GM21529 (cell line): ENCODE measurements at regions not wholly inside any gene's neighbourhood (a gene's known extent, or its start where the extent isn't known, plus 50 kb on each side); places are given as distances from the start of the nearest gene placed in this dataset.

ENCODE experiments used
- ATAC-seq: cut with Tn5 transposase; IDR thresholded peaks from one replicate; pipeline ENCODE4 v1.9.1; 2021; ENCODE audit not compliant: unreplicated experiment

GRCh38 chr1:216924732-216925131 is 201.5 kb upstream of the ESRRG start:
- no peak for ATAC-seq

DNA sequence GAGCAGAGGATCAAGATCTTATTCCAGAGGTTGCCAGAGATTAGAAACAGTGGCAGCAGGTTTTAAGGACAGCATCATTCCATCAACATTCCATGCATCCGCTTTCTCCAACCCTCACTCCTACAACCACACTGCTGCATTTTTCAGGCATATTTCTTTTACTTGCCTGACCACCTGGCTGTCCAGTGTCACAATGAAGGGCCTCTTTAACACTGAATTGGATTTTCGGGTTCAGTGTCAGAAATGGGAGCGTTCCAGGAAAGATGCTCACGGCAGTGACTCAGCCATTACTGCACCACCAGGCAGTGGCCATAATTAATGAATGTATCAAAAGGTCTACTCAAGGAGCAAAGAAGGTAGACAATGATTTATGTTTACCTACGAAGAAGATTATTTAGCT is 200.4 kb upstream of the ESRRG start:
- ATAC-seq: no peak

DNA sequence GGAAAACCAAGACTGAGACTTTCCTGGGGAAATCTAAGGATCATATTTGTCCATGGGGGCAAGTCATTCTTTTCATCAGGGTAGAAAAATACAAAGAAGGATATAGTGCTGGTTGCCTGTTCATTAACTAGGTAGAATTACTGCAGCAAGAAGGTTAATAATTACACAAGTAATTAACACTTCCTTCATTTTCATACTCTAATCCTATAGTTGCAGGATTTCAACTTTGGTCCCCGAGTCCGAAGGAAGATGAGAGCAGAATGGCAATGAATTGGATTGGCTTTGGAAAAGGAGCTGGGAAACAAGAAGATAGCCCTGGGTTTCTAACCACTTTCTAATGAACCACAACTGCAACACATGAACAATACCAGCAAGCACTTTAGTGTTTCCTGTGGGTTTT is 199.2 kb upstream of the ESRRG start:
- ATAC-seq: no peak

DNA sequence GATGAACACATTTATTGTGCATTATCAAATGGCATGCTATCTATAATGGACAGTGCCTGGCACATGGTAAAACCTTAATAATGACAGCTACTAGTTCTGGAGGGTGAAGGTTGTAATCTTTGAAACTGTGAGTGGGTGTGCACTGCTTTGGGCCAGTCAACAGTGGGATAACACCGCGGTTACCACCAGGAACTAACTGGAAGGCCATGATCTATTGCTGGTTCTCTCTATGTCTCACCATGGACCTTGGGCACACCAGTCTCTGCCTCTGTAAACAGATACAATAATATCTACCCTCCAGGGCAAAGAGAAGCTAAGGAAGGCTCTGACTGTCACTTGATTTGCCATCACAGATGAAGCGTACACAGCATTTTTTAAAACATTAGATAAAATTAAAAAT is 198.6 kb upstream of the ESRRG start:
- ATAC-seq: no peak

- ATAC-seq: no peak
Observed at GRCh38 chr1:216919060-216919970, 196.1 kb upstream of the ESRRG start.

- ATAC-seq: no peak
Observed at GRCh38 chr1:216916890-216917438, 193.7 kb upstream of the ESRRG start.

DNA sequence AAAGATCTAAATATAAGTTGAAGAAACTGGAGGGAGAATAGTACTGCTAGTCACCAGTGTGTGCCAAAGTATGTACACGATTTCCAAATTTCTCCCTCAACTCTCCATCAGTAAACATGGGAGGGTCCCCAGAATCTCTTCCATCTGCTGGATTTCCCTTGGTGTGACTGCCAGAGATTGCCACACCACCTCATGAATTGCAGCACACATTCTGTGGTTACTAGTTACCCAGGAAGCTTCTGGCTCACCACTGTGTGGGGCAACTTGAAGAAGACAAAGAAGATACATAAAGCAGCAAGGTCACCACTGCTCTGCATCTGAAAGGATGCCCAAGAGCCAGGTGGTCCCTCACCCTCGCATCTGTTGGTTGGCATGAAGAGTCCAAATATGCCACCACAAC is 191.7 kb upstream of the ESRRG start:
- no peak for ATAC-seq

- no peak for ATAC-seq
Observed at GRCh38 chr1:216913976-216914375, 190.7 kb upstream of the ESRRG start.

GRCh38 chr1:216910081-216910840 is 187.0 kb upstream of the ESRRG start:
- ATAC-seq: no peak

- no peak for ATAC-seq
Observed at GRCh38 chr1:216908126-216908525, 184.9 kb upstream of the ESRRG start.

- no peak for ATAC-seq
Observed at GRCh38 chr1:216907100-216907499, 183.9 kb upstream of the ESRRG start.

GRCh38 chr1:216905781-216906180 is 182.6 kb upstream of the ESRRG start:
- ATAC-seq: no peak

DNA sequence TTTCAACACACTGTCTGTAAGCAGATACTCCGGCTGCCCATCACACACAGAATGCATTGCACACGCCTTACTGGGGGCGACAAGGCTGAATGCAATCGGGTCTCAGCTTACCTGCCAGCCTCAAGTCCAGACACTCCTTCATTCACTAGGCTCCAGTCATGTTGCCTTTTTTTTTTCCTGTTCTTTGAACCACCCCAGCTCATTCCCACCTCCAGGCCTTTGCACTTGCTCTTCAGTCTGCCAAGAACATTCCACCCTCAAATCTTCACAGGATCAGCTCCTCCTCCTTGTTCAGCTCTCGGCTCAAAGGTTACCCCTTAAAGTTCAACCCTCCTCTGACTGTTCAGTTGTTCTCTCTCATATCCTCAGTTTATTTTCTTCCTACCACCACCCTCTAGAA is 181.9 kb upstream of the ESRRG start:
- no peak for ATAC-seq

- no peak for ATAC-seq
Observed at GRCh38 chr1:216904471-216904870, 181.2 kb upstream of the ESRRG start.

GRCh38 chr1:216903382-216903740 is 180.1 kb upstream of the ESRRG start:
- no peak for ATAC-seq

- no peak for ATAC-seq
Observed at GRCh38 chr1:216902669-216903381, 179.6 kb upstream of the ESRRG start.

DNA sequence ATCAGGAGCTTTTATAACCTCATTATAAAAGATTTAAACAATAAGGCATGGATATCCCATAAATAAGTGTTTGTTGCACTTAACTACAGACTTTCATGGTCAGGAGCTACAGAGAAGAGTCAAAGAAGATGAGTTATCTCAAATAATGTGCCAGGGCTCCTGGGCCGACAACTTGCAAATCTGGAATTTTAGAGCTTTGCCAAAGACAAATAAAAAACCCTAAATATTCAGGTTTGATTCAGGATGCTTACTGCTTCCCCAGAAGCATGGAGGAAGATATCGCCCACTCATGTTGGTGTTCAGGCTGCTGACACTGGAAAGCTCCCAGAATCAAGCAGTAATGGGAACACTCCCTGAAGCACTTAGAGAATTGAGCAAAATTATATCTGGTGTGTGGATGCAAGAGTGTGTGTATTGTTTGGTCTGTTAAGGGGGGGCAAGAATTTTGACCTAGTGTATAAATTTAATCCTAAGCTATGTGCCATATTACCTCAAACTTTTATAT is 176.9 kb upstream of the ESRRG start:
- ATAC-seq: no peak

- no peak for ATAC-seq
Observed at GRCh38 chr1:216898801-216899200, 175.6 kb upstream of the ESRRG start.

- ATAC-seq: no peak
Observed at GRCh38 chr1:216896146-216896545, 172.9 kb upstream of the ESRRG start.

DNA sequence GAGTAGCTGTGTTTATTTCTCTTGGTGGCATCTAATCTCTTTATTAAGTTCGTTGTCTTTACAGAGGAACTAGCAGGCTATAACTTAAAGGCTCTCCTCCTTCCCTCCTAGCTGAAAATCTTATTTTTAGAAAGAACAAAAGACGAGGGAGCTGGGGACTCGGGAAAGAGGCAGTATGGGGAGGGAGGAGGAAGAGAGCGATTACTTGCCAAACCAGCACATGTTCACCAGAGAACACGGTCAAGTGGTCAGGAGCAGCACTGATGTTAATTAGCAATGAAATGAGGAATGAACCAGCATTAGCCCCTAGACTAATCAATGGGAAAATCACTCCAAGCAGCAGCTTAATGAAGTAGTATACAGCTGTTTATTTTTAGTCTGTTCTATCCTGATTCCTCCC is 171.3 kb upstream of the ESRRG start:
- ATAC-seq: no peak

DNA sequence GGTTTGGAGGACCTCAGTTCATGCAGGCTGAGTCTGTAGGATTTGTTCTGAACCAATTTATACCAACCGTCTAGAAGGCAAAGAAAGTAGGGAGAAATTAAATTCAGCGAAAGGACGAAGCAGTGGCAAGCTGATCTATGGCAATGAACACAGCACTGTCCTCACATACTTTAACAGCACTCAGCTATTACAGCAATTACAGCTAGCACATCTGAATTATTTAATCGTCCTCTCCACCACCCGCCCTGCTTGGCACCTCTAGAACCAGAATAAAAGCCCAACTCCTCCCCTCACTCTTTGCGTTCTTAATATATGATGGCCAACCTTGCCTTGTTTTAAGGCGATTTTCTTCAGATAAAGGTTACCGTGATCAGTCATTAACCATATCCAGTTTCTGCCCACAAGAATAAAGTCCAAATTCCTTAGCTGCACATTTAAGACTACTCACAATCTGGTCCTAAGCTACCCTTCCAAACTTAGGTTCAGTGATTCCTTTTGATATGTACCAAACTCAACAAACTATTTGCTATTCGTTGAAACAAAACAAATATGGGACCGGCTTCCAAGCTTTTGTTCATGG is 169.4 kb upstream of the ESRRG start:
- ATAC-seq: no peak
